GM19023 (cell line): ENCODE measurements at regions not wholly inside any gene's neighbourhood (a gene's known extent, or its start where the extent isn't known, plus 50 kb on each side); places are given as distances from the start of the nearest gene placed in this dataset.
"Not testable (repeated sequence)": the region's sequence is repeated elsewhere in the genome, so short reads cannot be mapped to it uniquely, and the experiment has no call there.

Experiments used
- ATAC-seq: cut with Tn5 transposase; IDR thresholded peaks from one replicate; pipeline ENCODE4 v1.9.1; 2021; ENCODE audit warnings: mild to moderate bottlenecking, moderate library complexity; ENCODE audit not compliant: unreplicated experiment

DNA sequence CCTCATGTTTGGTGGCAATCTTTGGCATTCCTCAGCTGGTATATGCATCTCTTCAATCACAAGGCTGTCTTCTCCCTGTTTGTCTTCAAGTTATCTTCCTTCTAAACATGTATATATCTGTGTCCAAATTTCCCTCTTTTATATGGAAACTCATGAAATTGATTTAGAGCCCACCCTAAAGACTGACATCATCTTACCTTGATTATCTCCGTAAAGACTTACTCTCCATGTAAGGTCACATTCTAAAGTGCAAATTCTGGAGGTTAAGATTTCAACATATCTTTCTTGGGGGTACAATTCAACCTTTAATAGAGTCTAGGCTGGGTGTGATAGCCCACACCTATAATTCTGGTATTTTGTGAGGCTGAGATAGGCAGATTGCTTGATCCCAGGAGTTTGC is 215.8 kb upstream of the LRRC4C start:
- ATAC-seq: no peak

DNA sequence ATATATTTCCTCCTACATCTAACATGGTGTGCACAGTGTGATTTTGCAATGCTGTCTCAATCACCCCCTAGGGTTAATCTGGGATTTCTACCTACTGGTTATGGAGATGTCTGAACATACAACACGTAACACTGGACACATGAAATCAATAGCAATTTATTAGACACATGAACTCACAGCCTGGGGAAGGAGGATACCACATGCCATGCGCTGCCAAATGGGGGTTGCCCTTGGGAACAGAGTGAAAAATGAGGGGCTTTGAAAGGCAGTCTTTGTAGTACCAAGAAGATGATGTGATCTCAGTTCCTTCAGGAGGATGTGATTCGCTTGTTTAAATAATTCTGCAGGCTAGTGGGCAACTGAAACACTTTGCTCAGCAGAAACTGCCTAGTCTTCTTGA is 253.6 kb upstream of the LRRC4C start:
- ATAC-seq: no peak

DNA sequence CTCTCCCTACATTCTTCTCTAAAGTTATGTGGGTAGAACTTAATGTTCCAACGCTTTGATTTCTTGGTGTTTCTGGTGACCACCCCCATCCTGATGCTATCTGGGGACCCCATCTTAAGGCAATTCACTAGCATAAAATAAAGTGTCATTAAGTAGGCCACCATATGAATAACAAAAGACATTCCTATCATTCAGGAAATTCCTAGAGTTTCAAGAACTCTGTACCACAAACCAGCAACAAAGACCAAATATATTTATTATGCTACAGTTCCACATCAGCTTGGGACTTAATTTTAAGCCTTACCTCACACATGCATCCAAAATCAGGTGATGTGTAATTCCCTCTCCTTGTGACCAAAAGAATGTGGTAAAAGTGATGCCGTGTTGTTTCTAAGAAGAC is 254.6 kb upstream of the LRRC4C start:
- no peak for ATAC-seq

DNA sequence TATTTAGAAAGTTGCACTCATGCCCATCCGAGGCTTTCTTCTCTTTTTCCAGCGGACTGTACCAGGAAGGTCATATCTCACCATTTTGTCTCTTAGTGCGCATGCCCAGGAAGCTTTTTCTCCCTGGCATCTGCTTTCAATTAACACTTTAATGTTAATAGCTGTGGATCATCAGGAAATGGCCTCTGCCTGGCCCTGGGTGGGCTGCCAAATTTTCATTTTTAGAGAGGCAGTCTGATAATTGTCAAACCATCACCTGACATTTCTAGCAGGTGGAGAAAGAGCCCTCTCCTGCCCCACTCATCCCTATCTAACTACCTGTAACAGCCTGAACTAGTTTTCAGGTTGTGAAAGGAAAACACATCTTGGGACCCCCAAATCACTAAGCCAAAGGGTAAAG is 257.4 kb upstream of the LRRC4C start:
- ATAC-seq: no peak

DNA sequence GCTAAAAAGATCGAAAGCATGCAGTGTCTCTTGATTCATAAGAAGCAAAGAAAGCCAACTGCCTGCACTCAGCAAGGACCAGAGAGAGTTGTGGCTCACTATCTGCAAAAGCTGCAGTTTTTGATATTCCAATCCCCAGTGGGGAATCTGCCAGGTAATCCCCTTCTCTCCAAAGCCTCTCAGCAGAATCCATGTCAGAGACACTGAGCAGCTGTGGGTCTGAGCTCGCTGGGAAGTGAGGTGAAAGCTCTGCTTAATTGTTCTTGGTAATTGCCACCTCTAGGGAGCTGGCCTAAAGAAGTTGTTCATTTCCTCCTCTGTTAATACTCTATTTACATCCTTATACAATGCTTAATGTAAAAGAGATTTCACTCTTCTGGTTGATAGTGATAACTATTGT is 261.3 kb upstream of the LRRC4C start:
- no peak for ATAC-seq

DNA sequence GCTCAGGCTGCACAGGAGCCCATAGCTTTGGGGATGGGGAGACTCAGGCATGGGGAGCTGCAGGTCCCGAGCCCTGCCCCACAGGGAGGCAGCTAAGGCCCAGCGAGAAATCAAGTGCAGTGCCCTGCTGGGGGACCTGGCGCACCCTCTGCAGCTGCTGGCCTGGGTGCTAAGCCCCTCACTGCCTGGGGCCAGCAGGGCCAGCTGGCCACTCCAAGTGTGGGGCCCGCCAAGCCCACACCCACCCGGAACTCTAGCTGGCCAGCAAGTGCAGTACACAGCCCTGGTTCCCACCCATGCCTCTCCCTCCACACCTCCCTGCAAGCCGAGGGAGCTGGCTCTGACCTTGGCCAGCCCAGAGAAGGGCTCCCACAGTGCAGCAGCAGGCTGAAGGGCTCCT is 268.7 kb upstream of the LRRC4C start:
- not testable (repeated sequence) for ATAC-seq

DNA sequence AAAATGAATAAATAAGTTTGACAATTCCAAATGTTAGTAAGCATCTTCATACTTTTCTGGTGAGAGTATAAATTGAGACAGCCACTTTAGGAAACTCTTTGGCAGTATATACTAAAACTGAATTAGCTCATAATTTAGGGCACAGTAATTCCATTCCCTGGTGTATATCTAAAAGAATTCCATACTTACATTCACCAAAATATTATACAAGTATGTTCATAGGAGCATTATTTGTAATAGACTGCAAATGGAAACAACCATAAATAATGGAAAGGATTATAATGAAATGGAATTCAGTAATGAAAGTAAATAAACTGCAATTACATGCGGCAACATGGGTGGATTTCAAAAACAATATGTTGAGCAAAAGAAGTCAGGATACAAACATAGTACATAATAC is 315.8 kb upstream of the LRRC4C start:
- ATAC-seq: no peak

DNA sequence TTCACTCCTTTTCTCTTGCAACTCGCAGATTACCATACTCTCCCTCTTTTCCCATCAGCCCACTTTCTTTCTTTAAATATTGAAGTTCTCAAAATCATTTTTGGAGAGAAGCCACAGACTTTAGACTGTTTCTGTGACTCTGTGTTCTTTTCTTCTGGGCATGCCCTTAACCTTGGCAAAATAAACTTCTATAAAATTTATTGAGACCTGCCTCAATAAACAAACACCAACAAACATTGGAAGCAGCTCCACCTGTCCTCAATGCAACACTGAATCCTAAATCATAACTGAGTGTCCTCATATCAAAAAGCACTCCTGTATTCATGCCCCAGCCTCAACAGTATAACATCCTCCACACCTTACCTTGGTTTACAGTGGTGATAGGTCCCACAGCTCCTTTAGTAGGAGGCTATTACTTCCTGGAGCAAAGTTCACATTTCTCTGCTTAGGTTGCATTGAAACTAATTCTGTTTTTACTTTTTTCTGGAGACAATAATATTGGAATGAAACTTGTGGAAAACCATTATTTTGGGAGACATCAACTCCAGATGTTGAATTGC is 320.0 kb upstream of the LRRC4C start:
- ATAC-seq: no peak

DNA sequence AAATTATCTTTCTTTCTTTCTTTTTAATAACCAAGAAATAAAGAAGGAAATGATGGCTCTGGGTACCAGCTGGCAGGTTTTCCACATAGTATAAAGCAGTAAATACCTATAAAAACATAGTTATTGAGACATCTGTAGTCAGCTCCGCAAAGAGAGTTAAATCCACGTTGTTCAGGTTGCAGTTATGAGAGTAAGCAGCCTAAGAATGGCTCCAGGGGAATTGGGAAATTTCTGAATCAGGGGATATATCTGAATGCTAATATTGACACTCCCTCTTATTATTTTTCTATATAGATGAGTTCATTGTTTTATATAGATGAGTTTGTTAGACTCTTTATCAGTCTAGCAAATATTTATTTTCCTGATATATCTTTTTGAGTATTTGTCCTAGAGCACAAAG is 322.0 kb upstream of the LRRC4C start:
- ATAC-seq: no peak

DNA sequence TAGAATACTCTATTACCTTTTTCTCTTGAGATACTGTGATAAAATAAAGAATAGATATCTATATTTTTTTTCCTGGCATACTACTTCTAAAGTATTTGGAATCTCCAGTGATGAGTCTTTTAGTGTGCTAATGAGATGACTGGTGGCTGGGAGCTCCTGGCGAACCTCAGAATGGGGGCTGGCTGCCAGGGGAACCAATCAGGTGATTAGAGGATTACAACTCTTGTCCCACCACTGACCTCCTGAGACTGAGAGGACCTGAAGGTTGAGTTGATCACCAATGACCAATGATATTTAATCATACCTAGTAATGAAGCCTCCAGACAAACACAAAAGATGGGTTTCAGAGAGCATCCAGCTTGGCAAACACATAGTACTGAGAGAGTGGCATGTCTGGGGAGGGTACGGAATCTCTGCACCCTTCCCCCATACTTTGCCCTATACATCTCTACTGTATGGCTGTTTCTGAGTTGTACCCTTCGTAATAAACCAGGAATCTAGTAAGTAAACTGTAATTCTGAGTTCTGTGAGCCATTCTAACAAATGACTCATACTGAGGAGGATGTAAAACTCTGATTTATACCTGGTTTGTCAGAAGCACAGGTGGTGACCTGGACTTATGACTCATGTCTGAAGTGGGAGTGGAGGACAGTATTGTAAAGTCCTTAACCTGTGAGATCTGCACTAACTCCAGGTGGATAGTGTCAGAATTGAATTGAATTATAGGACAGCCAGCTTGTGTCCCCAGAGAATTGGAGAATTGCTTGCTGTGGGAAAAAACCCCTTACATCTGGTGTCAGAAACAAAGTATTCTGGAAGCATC is 325.3 kb upstream of the LRRC4C start:
- no peak for ATAC-seq

DNA sequence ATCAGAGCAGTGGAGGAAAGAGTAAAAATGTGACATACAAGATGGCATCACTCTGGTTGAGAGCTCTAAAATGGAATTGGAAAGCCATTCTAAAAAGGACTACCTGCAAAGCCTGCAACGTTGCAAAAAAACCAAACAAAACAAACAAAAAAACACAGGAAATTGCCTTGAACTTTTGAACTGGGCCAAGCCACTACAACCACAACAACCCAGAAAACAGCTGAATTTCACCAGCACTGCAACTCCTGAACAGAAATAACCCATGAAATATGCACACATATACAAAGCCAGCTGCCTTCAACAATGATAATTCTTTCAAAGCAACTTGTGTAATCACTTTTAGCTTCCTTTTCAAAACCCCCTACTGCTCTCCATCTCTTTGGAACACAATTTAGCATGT is 326.6 kb upstream of the LRRC4C start:
- ATAC-seq: no peak

DNA sequence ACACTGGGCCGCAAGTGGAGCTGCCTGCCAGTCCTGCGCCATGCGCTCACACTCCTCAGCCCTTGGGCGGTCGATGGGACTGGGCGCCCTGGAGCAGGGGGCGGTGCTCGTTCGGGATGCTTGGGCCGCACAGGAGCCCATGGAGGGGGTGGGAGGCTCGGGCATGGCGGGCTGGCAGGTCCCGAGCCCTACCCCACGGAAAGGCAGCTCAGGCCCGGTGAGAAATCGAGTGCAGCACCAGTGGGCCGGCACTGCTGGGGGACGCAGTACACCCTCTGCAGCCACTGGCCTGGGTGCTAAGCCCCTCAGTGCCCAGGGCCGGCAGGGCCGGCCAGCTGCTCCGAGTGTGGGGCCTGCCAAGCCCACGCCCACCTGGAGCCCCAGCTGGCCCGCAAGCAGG is 328.7 kb upstream of the LRRC4C start:
- no peak for ATAC-seq

DNA sequence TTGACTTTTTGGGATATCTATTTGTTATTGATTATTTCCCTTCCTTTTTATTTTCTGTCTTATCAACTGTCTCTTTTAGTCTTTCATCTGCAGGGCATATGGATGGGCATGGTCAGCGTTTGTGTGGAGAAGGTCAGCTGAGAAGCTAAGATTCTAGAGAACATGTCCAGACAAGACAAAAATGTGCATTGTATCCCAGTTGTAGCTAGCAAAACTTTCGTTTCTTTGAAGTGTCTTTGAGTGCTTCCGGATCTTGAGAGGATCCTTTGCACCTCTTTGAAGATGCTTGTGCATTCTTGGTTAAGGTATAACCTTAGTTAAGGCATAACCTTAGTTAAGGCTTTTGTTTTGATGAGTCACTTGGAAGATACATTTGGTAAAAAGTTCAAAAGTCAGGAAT is 329.9 kb upstream of the LRRC4C start:
- no peak for ATAC-seq

DNA sequence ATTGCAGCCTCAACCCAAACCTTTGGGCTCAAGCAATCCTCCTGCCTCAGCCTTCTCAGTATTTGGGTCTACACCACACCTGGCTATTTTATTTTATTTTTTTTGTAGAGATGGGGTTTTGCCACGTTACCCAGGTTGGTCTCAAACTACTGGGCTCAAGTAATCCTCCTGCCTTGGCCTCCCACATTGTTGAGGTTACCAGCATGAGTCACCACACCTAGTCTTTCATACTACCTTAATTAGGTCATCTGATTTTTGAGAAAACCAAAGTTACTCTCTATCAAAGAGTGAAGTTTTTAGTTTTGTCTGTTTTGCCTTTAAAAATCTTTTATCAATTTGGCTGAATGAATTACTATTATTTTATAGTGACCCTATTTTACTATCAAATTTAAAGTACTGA is 335.6 kb upstream of the LRRC4C start:
- ATAC-seq: no peak

DNA sequence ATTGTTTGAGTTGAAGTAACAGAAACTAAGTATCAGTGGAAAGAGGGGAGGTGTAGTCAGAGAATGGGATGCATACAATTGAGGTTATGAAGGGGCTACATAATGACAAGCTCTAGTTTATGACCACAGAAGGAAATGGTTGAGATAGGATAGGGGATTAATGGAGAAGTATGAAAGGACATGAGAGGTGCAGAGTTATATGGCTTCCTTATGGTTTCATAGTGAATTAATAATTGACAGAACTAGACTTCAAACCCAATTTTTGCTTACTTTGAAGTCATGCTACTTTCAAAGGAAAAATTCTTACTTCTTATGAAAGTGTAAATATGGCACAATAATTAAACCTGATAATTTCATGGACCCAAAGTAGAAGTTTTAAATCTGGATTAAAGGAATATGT is 340.3 kb upstream of the LRRC4C start:
- ATAC-seq: no peak

DNA sequence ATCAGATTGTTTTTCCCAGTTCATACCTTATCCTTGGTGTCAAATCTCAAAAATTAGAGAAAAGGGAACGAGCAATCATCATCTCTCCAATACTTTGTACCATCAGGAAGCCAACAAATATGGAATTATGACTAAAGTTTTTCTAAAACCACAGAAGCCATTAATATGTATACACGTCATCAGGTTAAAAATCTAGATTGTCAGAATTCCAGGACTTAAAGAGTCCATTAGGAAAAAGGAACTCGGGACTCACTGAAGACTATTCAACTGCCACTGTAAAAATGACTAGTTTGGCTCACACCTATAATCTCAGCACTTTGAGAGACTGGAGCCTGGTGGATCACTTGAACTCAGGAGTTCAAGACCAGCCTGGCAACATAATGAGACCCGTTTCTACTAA is 344.4 kb upstream of the LRRC4C start:
- no peak for ATAC-seq

DNA sequence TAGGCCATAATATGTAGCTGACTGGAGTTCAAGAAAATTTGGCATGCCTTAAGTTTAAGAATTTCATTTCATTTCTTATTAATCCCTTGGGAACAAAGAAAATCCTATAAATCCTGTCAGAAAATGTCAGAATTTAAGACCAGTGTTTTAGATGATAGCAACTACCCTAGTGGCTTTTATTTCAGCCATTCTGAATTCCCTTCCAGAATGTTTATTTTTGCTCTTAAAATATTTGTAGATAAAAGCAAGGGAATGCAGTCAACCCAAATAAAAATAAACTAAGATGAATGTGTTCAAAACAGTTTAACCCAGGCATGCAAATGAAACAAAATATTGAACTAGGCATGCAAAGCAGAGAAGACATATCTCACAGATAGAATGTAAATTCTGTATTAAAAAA is 356.9 kb upstream of the LRRC4C start:
- no peak for ATAC-seq

DNA sequence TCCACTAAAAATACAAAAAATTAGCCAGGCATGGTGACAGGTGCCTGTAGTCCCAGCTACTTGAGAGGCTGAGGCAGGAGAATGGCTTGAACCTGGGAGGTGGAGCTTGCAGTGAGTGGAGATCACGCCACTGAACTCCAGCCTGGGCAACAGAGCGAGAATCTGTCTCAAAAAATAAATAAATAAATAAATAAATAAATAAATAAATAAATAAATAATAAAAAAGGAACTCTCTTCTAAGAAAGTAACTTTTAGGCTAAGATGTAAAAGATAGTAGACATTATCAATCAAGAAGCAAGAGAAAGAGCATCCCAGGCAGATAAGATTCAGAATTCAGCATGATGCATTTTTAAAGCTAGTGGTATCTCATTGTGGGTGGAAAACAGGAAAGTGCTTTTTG is 364.8 kb upstream of the LRRC4C start:
- not testable (repeated sequence) for ATAC-seq

DNA sequence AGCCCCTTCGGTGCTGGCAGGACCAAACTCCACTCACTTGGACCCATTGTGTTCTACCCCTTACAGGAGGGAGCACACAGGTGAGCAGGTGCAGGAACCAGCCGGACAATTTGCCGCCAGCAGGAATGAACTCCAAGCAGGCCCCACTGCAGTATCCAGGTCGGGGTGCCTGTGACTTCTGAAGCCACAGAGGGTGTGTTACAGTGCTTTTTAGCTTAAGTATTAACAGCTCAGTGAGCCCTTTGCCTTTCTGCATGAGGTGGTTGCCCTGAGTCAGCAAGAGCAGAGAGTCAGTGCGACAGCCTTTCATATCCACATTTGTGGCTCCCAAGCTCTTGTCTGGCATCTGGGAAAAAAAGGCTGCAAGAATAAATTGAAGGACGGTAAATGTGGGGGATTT is 366.6 kb upstream of the LRRC4C start:
- ATAC-seq: no peak

DNA sequence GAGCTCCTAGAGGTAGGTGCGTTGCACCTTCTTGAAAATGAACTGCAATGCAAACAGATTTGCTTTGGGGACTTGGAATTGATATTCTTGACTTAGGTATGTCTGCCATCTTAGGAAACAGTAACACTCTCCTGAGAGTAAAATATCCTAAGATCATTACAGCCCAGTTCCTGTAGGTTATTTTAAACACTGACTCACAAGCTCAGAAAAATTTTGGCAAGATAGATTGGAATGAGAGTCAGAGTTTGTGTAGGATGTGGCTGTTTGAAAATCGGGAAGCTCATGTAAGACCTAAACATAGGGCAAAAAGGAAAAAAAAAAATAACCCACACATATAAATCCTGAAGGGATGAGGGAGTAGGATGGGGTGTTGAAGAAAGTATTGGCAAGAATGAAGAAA is 377.0 kb upstream of the LRRC4C start:
- no peak for ATAC-seq

DNA sequence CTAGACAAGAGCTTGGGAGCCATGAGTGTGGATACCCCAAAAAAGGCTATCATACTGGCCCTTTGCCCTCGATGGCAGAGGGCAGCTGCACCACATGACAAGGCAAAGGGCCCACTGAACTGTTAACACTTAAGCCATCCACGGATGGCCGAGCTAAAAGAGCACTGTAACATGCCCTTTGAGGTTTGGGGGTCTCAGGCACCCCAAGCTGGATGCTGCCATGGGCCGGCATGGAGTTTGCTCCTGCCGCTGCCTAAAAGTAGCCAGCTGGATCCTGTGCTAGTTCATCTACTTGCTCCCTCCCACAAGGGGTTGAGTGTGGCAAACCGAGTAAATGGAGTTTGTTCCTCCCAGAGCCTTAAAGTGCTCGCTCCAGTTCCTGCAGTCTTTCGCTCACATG is 383.2 kb upstream of the LRRC4C start:
- ATAC-seq: no peak

DNA sequence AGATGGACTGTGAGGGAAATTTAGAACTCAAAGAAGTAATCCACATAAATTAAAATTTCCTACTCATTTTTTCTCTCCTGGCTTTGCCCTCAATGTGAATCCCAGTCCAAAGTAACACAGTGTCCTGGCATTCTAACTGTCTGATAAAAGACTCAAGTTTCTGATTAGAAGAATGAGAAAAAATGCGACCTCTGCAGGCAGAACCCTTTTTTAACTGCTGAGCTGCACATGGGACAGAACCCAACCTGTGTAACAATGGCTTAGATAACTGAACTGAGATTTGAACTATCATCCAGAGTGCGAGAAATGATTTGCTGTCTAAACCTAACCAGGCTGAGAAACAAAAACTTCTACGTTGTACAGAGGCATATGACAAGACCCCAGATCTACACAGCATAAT is 385.6 kb upstream of the LRRC4C start:
- no peak for ATAC-seq

DNA sequence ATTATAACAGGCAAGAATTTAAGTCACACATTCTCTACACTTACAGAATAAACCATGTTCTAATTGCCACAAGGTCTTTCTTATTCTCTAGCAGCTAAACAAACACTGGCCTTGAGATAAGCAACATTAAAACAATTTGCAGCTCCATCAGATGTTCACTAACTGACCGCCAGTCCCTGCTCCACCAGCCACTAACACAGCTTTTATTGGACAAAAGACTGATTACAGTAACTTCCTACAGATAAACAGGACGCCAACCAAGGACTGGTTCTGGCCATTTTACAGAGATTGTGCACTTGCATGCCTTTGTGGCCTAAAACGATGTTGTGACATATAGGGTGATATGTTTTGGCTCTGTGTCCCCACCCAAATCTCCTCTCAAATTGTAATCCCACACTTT is 388.9 kb upstream of the LRRC4C start:
- no peak for ATAC-seq
